CD4-positive, alpha-beta T cell treated with Interleukin-21 for 1 hour (primary cell): ENCODE measurements at regions not wholly inside any gene's neighbourhood (a gene's known extent, or its start where the extent isn't known, plus 50 kb on each side); places are given as distances from the start of the nearest gene placed in this dataset.

Experiments used
- DNase-seq: peaks from one replicate; pipeline ENCODE4 v3.0.0-alpha.2; 2020

DNA sequence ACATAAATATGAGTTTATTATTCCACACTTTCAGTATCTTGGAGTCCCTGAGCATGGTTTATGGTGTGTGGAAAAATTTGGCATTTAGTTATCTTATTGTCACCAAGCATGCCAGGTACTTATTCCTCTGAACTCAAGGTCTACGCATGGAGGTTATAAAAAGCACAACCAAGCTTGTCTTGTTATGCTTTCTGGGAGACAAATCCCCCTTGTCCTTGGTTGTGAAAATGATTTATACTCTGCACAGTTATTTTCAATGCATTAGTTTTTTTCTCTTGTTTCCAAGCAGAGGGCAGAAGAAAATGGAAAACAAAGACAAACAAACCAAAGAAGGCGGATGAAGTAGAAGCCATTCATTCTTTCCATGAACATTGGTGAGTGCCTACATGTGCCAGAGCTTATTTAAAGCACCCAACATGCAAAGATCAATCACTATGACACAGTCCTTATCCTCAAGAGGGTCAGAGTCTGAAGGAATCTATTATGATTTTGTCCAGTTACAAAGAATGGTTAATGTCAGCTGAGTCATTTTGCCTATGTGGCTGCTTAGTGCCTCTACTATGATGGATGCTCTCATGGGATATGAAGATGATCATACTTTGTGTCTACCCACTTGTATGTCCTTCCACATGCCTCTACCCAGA lies 323.1 kb downstream of the TENT4A start:
- no peak for DNase-seq

DNA sequence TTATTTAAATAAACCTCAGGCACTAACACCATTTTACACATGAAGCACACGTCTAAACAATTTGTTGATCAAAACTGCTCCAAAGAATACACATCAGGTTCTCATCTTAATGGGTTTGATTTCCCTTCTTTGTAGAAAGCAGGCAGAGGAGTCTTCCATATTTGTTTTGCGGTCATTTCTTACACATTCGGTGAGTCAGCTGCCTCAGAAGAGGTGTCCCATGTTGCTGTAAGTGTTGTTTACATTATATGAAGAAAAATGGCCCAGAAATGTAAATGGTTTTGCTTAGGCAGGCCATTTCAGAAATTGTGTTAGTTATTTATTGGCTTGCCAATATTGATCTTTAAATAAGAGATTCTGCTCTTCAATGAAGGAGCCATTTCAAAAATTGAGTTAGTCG lies 325.8 kb downstream of the TENT4A start:
- DNase-seq = no peak

DNA sequence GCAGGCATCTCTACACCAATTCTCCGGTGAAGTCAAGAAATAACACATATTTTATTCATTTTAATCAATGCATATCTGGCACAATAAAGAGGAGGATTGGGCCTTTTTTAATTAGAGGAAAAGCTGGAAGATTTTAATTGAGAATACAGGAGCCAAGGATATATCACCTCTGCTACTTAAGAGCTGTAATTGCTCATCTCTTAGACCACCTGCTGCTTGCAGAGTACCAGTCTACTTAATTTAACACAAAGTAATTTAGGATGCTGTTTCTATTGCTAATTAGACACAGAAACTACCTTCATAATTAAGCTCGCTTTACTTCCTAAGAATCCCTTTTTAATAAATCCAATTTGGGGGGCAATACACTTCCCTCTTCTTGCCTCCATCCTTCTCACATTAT lies 326.9 kb downstream of the TENT4A start:
- DNase-seq = no peak

DNA sequence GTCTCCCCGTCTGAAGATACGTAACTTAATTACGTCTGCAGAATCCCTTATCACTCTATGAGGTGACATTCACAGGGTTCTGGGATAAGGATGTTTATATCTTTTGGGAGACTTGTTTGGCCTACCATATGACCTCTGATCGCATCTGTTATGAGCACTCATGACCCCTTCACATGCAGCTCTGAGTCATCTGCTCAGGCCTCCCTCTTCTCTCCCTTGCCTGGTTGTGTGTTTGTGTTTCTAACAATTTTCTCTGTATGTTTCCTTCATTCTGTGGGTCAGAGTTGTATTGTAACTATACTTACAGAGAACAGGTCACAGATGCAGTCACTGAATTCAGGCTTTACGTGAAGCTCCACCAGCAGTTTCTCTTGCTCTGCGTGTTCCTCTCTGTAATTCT lies 330.6 kb downstream of the TENT4A start:
- DNase-seq = no peak

GRCh38 chr5:7047511-7048261 lies 334.5 kb downstream of the TENT4A start:
- DNase-seq = no peak

GRCh38 chr5:7050986-7051385 lies 337.8 kb downstream of the TENT4A start:
- DNase-seq = no peak

GRCh38 chr5:7053125-7053524 lies 339.9 kb downstream of the TENT4A start:
- DNase-seq = no peak

DNA sequence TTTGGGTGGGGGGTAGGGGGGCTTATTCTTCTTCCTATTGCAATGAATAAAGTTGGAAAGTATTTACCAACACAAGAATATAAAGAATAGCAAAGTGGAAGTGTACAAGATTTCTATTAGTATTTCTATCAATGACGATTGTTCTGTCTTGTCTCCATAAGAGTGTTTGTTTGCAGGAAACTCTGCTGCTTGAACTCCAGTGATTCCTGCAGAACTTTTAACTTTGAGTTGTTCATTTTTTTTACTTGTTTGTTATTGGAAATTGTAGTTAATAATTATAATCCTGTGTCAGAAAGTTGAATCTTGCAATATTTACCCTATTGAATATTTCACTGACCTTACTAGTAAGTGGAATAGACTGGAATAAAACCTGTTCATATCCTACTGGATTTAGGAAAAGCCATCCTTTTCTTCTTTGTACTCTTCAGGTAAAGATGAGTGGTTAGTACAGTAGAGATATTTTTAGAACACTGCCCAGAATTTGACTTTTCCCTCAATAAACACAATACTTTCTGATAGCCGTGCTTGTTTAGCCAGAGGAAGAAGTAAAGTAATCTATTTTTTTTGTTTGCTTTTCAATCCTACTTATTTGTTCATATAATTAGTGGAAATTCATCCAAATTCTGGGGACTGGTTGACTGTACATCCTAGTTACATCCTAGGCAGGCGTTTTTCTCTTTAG lies 340.4 kb downstream of the TENT4A start:
- DNase-seq = no peak

DNA sequence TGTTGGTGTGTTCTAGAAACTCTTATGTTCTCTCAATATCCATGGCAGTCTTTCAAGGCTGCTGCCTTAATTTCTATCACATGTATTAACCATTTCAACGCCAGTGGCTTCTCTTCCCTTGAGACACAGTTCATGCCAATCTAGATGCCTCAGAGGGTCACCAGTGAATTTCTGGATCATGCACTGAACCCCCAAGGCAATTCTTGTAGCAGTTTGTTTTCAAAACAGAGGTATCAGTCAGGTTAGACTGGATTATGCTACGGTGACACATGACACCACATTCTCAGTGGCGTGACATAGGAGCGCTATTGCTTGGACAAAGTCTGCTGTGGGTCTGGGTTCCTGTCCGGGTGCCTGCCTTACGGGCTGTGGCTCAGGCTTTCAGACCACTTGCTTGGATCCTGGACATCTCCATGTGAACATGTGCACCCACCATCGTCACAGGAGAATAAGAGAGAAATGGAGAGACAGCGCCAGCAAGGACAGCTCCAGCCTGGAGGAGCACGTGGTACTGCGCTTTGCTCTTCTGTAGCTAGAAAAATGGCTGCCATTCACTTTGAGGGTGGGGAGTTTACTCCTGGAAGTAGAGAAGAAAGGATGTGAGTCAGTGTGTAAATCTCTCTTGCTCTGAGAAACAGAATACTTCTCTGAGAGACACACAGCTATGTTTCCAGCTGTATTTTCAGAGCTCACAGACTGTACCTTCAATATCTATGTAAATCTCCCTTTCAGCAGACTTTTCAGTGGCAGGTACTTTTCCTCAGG lies 329.3 kb upstream of the ADCY2 start:
- DNase-seq = no peak

GRCh38 chr5:7068156-7068555 lies 327.8 kb upstream of the ADCY2 start:
- DNase-seq = no peak

GRCh38 chr5:7068899-7069298 lies 327.0 kb upstream of the ADCY2 start:
- DNase-seq = no peak

DNA sequence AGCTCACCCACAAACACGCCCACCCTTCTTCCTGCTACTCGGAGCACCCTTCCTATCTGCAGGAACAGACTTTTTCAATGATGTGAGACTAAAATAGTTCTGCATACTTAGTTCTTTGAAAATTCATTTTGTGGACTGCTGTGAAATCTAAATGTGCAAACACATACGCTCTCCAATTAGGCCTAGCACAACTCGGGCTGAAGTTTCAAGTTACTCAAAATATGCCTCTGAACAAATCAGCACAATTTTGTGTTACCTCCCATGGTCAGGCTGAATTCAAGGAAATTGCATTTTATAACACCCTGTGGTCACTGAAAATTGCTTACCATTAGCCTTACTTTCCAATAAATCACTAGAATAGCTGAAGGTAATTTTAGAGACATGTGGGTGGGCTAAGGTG lies 323.8 kb upstream of the ADCY2 start:
- DNase-seq = no peak

- no peak for DNase-seq
Observed at GRCh38 chr5:7073666-7074065, 322.3 kb upstream of the ADCY2 start.

- DNase-seq = no peak
Observed at GRCh38 chr5:7074176-7074575, 321.8 kb upstream of the ADCY2 start.

GRCh38 chr5:7075470-7075869 lies 320.5 kb upstream of the ADCY2 start:
- DNase-seq = no peak

DNA sequence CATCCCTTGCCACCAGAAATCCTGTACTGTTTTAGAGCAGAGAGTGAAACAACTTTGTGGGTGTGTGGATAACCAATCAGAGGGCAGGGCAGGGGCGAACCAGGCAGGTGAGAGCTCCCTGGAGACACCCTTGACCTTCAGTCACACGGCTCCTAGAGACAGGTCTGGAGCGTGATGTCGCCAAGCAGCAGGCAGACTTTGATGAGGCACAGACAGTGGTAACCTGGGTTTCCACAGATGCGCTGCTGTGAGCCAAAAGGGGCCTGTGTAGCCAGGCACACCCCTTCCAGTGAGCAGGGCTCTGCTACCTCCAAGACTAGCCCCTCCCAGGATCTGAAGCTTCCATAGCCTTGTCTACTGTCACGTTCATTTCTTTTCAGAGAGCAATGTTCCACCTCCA lies 317.8 kb upstream of the ADCY2 start:
- no peak for DNase-seq

DNA sequence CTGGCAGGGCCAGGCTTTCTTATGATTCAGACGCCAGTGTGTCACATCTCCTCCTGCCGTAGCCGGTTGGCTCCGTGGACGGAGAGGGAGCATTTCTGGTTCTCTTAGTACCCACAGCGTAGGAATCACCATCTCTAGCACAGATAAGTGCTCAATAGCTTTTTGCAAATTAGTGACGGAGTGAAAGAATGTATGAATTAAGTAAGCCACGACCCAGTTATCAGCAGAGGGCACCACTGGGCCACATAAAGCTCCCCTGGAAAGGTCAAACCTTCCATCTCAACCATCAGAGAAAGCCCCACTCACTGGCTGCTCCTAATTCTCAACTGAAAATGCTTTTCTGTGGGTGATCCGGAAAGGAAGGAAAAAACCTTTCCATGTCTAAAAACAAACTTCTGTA lies 317.0 kb upstream of the ADCY2 start:
- no peak for DNase-seq

DNA sequence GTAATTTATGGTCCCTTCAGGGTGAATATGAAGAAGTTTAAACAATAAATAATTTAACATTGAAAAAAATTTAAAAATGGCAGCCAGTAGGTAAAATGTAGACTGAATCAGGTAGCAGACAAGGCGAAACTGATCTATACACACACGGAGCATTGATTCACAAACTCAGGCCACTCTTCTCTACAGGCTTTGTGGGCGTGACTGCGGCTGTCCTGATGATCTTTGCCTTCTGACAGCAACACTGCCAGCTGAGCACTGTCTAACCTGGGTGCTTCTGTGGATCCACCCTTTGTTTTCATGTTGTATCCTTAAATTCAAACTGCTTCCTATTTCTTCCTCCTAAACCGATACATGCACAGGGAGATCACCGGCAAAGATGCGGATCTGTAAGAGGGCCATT lies 315.4 kb upstream of the ADCY2 start:
- DNase-seq = no peak

DNA sequence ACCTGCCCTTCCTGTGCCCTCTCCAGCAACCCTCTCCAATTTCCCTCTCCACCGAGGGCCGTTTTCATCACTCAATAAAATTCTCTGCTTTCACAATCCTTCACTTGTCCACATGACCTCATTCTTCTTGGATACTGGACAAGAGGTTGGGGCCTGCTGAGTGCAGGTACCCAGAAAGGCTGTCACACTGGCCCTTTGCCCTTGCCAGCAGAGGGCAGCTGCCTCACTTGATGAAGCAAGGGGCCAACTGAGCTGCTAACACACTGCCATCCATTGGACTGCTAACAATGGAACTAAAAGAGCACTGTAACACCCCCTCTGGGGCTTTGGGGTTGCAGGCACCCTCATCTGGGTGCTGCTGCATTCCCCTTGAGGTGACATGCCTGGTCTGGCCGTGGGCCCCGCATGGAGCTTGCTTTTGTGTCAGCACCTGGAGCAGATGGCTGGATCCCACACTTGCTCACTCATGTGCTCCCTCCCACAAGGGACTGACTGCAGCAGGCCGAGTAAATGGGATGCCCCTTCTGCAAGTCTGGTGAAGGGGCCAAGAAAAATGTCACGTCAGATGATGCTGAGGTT lies 308.1 kb upstream of the ADCY2 start:
- DNase-seq = no peak

DNA sequence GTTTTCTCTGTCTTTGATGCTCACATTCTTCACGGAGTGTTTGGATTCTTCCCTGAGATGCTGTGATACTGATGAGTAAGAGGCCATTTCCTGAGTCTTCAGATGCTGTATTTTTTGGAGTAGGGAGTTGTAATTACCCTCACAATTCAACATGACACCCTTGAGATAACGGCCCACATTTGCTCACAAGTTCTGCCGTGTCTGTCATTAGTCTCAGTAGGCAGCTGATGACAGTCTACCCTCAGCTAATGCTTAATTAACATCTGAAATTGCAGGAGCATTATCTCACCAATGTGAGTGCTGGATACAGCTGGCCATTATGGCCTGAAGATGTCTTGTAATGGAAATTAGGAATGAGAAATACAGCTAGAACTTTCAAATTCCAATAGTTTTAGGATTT lies 307.1 kb upstream of the ADCY2 start:
- no peak for DNase-seq

DNA sequence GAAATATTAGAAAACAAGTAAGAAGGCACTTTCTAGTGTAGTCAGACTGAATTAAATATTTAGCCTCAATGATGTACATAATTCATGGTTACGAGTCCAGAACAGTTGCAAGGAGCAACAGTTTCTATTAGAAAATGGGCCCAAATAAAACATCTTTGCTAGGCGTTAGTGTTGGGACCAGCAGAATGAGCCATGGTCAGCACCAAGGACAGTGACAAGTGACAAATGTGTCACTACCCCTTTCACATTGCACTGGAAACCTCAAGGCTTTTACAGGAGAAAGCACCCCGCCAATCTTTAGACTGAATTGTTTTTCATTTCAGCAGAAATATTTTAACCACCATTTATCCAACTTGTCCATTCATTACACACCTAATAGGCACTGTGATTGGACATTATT lies 301.3 kb upstream of the ADCY2 start:
- DNase-seq = no peak

- no peak for DNase-seq
Observed at GRCh38 chr5:7096294-7096693, 299.6 kb upstream of the ADCY2 start.

DNA sequence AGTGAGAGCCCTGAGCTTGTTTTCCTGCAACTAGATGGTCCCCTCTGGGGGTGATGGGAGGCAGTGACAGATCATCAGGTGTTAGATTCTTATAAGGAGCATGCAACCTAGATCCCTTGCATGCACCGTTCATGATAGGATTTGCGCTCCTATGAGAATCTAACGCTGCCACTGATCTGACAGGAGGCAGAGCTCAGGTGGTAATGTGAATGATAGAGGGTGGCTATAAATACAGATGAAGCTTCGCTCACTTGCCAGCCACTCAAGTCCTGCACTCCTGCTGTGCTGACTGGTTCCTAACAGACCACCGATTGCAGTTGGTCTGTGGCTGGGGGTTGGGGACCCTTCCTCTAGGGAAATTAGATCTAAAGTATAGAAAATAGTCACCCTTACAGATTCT lies 290.6 kb upstream of the ADCY2 start:
- no peak for DNase-seq
